ENCODE measurements at regions not wholly inside any gene's neighbourhood (a gene's known extent, or its start where the extent isn't known, plus 50 kb on each side); places are given as distances from the start of the nearest gene placed in this dataset.

DNA sequence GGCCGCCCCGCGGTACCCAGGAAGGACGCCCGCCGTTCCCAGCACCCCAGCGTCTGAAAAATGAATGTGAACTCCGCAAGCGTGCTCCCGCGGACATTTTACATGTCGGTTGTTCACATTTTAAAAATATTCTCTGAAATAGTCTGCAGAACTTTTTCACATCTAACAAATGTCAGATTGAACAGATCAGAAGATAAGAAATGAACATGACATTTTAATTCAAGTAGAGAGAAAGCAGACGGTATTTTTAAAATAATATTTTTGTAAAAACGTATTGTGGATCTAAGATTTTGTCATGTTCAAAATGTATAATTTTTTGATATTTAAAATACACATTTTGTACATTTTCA lies 101.8 kb upstream of the DIO3 start:
- TF ChIP-seq EZH2 (IDR thresholded peaks at IDR 0.05; ENCODE audit: insufficient read depth, poor library complexity, severe bottlenecking) (no peak), EZH2phosphoT487 (IDR thresholded peaks at IDR 0.05; ENCODE audit: insufficient read depth, low read depth) (no peak)
